Choroid plexus epithelial cell (primary cell): ENCODE measurements at regions not wholly inside any gene's neighbourhood (a gene's known extent, or its start where the extent isn't known, plus 50 kb on each side); places are given as distances from the start of the nearest gene placed in this dataset.

Experiments
- DNase-seq: peaks from one replicate; pipeline ENCODE4 v3.0.0-alpha.2; 2010; ENCODE audit warnings: low read depth
- H3K4me3 ChIP-seq: 2 replicates; pipeline ENCODE4 v1.5.1; 2011; ENCODE audit warnings: low read depth, mild to moderate bottlenecking, control low read depth, low read length, moderate library complexity
- CTCF ChIP-seq: conservative IDR thresholded peaks from 2 replicates; pipeline ENCODE4 v1.5.1; 2011; ENCODE audit warnings: low read depth, mild to moderate bottlenecking, control low read depth, inconsistent platforms, low read length, moderate library complexity

- DNase-seq = no peak
- H3K4me3 ChIP-seq = no peak overlapping the region
- no peak for TF ChIP-seq CTCF
Observed at GRCh38 chr15:70188286-70188685, 90.6 kb upstream of the TLE3 start.

- TF ChIP-seq CTCF = no peak
- DNase-seq = no peak
- no peak overlapping the region for H3K4me3 ChIP-seq
Observed at GRCh38 chr15:70187331-70187730, 89.6 kb upstream of the TLE3 start.

GRCh38 chr15:70186152-70186551 is 88.4 kb upstream of the TLE3 start:
- DNase-seq = no peak
- no peak overlapping the region for H3K4me3 ChIP-seq
- no peak for TF ChIP-seq CTCF

GRCh38 chr15:70185251-70185711 is 87.6 kb upstream of the TLE3 start:
- TF ChIP-seq CTCF = no peak

GRCh38 chr15:70182858-70183695 is 85.4 kb upstream of the TLE3 start:
- DNase-seq = peak; percentile 52
- TF ChIP-seq CTCF = peak; percentile 10
- no peak overlapping the region for H3K4me3 ChIP-seq

More at GRCh38 chr15:70185251-70185711, 87.6 kb upstream of the TLE3 start:
- no peak for DNase-seq
- no peak overlapping the region for H3K4me3 ChIP-seq

- DNase-seq = no peak
- TF ChIP-seq CTCF = no peak
- no peak overlapping the region for H3K4me3 ChIP-seq
Observed at GRCh38 chr15:70181626-70182255, 84.0 kb upstream of the TLE3 start.
